Esophagus squamous epithelium (tissue), 4 donors: ENCODE measurements at regions not wholly inside any gene's neighbourhood (a gene's known extent, or its start where the extent isn't known, plus 50 kb on each side); places are given as distances from the start of the nearest gene placed in this dataset.

ENCODE experiments used
- CTCF ChIP-seq, 6 experiments: fragments of 450-650 bp in 4 of 6; fragments of 200-600 bp in 2 of 6; sonication (generic) in 2 of 6; IDR thresholded peaks; one replicate each; pipeline ENCODE4 v1.5.1; 2016 to 2019; ENCODE audit warnings: antibody characterized with exemption in 6 of 6, mild to moderate bottlenecking in 4 of 6, moderate library complexity in 4 of 6
- POLR2A ChIP-seq, 4 donors: fragments of 450-650 bp; IDR thresholded peaks; one replicate each; pipeline ENCODE4 v1.6.1; 2017; ENCODE audit warnings: antibody characterized with exemption in 4 of 4, mild to moderate bottlenecking in 4 of 4, moderate library complexity in 3 of 4

GRCh38 chr12:124495194-124495983 lies 72.0 kb downstream of the NCOR2 start:
- no peak for TF ChIP-seq POLR2A (IDR thresholded peaks at IDR 0.05)
- no peak for TF ChIP-seq CTCF (IDR thresholded peaks at IDR 0.05)
